OCI-LY1 (cell line): ENCODE measurements at regions not wholly inside any gene's neighbourhood (a gene's known extent, or its start where the extent isn't known, plus 50 kb on each side); places are given as distances from the start of the nearest gene placed in this dataset.

ENCODE experiments used
- CTCF ChIP-seq: fragments of 200-600 bp; sonication (generic), shearing (Covaris generic); IDR thresholded peaks from 2 replicates; pipeline ENCODE4 v1.5.1; 2017; ENCODE audit warnings: mild to moderate bottlenecking, antibody characterized with exemption, low read length, moderate library complexity, mixed read lengths
- EZH2 ChIP-seq: fragments of 200-600 bp; sonication (generic), shearing (Covaris generic); IDR thresholded peaks from 2 replicates; pipeline ENCODE4 v1.8.0; 2017; ENCODE audit warnings: borderline replicate concordance, mixed run types, mild to moderate bottlenecking, antibody characterized with exemption, low read length, moderate library complexity, mixed read lengths

DNA sequence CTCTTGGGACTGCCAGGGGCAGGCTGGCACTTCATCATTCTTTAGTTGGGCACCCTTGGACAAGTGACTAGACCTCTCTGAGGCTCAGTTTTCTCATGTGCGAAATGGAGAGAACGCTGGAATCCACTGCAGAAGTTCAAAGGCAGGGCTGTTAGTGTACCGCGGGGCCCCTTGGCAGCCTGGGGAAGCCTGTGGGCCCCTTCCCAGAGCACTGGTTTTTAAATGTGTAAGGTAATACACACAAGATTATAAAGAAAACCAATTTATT is 209.5 kb upstream of the MVB12B start:
- TF ChIP-seq CTCF (no peak), EZH2 (no peak)
